Heart right ventricle (tissue), 16 donors: ENCODE measurements at regions not wholly inside any gene's neighbourhood (a gene's known extent, or its start where the extent isn't known, plus 50 kb on each side); places are given as distances from the start of the nearest gene placed in this dataset.

ENCODE experiments used
- ATAC-seq, 8 donors: fragments of 200-7000 bp; cut with Tn5 transposase; one replicate each; pipeline ENCODE4 v1.9.1; 2020; ENCODE audit warnings: mild to moderate bottlenecking in 8 of 8, moderate library complexity in 8 of 8, moderate number of reproducible peaks in 1 of 8
- DNase-seq, 2 donors: peaks; one replicate each; pipeline ENCODE4 v3.0.0-alpha.2; 2020
- H3K27ac ChIP-seq, 10 donors: fragments of 200-600 bp; sonication (generic) in 2 of 10; one replicate each; pipeline versions ENCODE4 v1.5.0 to v1.8.0; 2020 to 2022; ENCODE audit warnings: mild to moderate bottlenecking in 3 of 10
- H3K27me3 ChIP-seq, 7 donors: fragments of 200-600 bp; one replicate each; pipeline ENCODE4 v1.8.0; 2021 to 2022; ENCODE audit warnings: mild to moderate bottlenecking in 2 of 7
- H3K36me3 ChIP-seq, 9 donors: fragments of 200-600 bp; sonication (generic) in 1 of 9; one replicate each; pipeline versions ENCODE4 v1.5.0 to v1.8.0; 2020 to 2022; ENCODE audit warnings: mild to moderate bottlenecking in 2 of 9
- H3K4me1 ChIP-seq, 9 donors: fragments of 200-600 bp; sonication (generic) in 1 of 9; one replicate each; pipeline versions ENCODE4 v1.5.0 to v1.8.0; 2020 to 2022; ENCODE audit warnings: mild to moderate bottlenecking in 4 of 9
- H3K4me3 ChIP-seq, 10 donors: fragments of 200-600 bp; sonication (generic) in 2 of 10; one replicate each; pipeline versions ENCODE4 v1.5.0 to v1.8.0; 2020 to 2022; ENCODE audit warnings: mild to moderate bottlenecking in 7 of 10, moderate library complexity in 2 of 10
- H3K9me3 ChIP-seq, 11 donors: fragments of 200-600 bp in 10 of 11; sonication (generic) in 2 of 11; one replicate each; pipeline versions ENCODE4 v1.5.0 to v1.8.0; 2013 to 2022; ENCODE audit warnings: mild to moderate bottlenecking in 2 of 11, control low read depth in 1 of 11, moderate library complexity in 1 of 11
- WGBS, 2 donors: extraction: QIAGEN DNeasy Blood & Tissue Kit; methylation state at CpG; one replicate each; pipeline ENCODE4 v1.1.7; 2013; ENCODE audit warnings: inconsistent platforms in 1 of 2; 5-methylcytosine and 5-hydroxymethylcytosine counted together
- intact Hi-C, 10 donors: fragments of 100-400 bp; cut with DNase I; formaldehyde crosslinking; loops; one replicate each; pipeline versions ENCODE4 v1.11.1 to v1.14.2; 2022
- TF ChIP-seq, protein P1 (sequence below), 9 donors: fragments of 200-600 bp; sonication (generic) in 2 of 9; IDR thresholded peaks; one replicate each; pipeline versions ENCODE4 v1.5.0 to v1.8.0; 2021 to 2022; ENCODE audit warnings: antibody characterized with exemption in 9 of 9, mild to moderate bottlenecking in 5 of 9, moderate library complexity in 1 of 9
- donor health status: Arrhythmogenic right ventricular cardiomyopathy.
- donor health status: ischemic (EF 13 %, LVEDD 7.1; RV severe dilation, severe dysfunction).
- donor health status: healthy with polysubstance abuse.
- donor health status: DM: no; HTN: yes; CAD: no.
- donor health status: DM: no; HTN: no; CAD: no.
- donor health status: ischemic (EF 25% LVEDD 6.9; RV normal size, moderate dysfunction).
- donor health status: ischemic (EF 25% LVEDD 5.7; RV mildly dilated, moderate dysfunction).
- donor health status: healthy.
- donor health status: DM: yes; HTN: yes; CAD: no.
- donor health status: Ischemic cardiomyopathy.
- donor health status: ischemic (EF 35%, LVEDD 5.7; RV mildly dilated, moderate dysfunction).
- donor health status: nonischemic (EF 11% LVEDD 7.7; RV severe dilation, severe dysfunction).
- donor health status: DM: yes; HTN: yes; CAD: no.
- donor health status: PGD.
- donor health status: ischemic (EF 29% LVEDD 5.4; RV normal size, mild dysfunction).
- donor health status: nonischemic (EF 23%, LVEDD 6.1; RV moderate dilation, normal function).

- H3K27me3 ChIP-seq = no peaks in the 10 kb centered on the region
- ATAC-seq (no peak), DNase-seq (no peak)
- no peaks in the 10 kb centered on the region for H3K36me3 ChIP-seq
- TF ChIP-seq, protein P1, sequence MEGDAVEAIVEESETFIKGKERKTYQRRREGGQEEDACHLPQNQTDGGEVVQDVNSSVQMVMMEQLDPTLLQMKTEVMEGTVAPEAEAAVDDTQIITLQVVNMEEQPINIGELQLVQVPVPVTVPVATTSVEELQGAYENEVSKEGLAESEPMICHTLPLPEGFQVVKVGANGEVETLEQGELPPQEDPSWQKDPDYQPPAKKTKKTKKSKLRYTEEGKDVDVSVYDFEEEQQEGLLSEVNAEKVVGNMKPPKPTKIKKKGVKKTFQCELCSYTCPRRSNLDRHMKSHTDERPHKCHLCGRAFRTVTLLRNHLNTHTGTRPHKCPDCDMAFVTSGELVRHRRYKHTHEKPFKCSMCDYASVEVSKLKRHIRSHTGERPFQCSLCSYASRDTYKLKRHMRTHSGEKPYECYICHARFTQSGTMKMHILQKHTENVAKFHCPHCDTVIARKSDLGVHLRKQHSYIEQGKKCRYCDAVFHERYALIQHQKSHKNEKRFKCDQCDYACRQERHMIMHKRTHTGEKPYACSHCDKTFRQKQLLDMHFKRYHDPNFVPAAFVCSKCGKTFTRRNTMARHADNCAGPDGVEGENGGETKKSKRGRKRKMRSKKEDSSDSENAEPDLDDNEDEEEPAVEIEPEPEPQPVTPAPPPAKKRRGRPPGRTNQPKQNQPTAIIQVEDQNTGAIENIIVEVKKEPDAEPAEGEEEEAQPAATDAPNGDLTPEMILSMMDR (IDR thresholded peaks at IDR 0.05) = no peak
- 87 to 91% methylated on average over 2 of the region's 2 CpGs for WGBS, 2 donors
- no peaks in the 10 kb centered on the region for H3K9me3 ChIP-seq
- H3K4me1 ChIP-seq = peaks cover 0 to 11% (median 0%) of the 10 kb centered on the region in 9 donors
- H3K4me3 ChIP-seq = no peak overlapping the region
- intact Hi-C loops = no loop called here
- no peak overlapping the region for H3K27ac ChIP-seq
These were observed 80.8 kb upstream of the JUN start for GRCh38 chr1:58864654-58865053.

DNA sequence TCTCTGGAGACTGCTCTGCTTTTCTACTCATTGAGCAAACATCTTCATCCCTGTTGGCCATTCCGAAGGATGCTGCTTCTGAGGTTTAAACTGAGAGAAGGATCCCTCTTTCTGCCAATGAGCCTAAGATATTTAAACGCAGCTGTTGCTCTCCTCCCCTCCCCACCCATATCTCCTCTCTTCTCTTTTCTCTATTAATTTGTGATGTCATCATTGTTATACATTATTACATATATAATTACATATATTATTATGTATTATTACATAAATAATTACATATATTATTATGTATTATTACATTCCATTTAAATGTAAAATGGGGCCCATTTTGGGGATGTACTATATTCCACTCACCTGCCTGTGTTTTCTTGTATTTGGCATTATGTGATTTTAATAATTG is 82.7 kb upstream of the JUN start:
- ATAC-seq (no peak), DNase-seq (no peak)
- TF ChIP-seq, protein P1 (IDR thresholded peaks at IDR 0.05) = no peak
- H3K4me1 ChIP-seq = peaks cover 0 to under 1% (median 0%) of the 10 kb centered on the region in 9 donors
- no peaks in the 10 kb centered on the region for H3K36me3 ChIP-seq
- no peak overlapping the region for H3K27ac ChIP-seq
- intact Hi-C loops = no loop called here
- 69 to 95% methylated on average over 2 of the region's 2 CpGs for WGBS, 2 donors
- H3K27me3 ChIP-seq = no peaks in the 10 kb centered on the region
- no peak overlapping the region for H3K4me3 ChIP-seq
- no peaks in the 10 kb centered on the region for H3K9me3 ChIP-seq

DNA sequence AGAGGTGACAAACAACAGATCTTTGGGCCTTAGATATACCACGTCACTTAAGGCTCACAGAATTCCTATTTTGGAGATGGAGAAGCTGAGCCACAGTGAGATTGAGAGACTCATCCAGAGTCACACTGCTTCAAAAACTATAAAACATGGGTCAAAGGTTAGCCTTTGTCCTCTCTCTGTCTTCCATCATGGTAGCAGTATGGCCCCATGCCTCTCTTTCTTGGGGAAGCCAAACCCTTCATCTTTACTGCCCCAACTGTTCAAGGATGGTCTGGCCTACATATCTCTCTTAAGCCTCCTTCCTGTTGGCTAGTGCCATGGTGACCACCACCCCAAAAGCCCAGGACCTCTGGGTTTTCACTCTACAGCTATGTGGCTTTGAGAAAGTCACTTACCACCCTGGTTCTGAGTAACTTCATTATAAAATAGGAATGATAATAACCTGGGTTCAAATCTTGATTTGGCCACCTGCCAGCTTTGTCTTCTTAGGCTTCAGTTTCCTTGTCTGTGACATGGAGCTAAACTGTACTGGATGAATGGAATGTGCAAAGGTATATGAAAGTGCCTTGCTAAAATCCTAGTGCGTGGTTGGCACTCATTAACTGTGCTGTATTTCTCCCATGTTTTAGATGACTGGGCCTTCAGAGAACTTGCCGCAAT is 85.9 kb upstream of the JUN start:
- no peak overlapping the region for H3K4me3 ChIP-seq
- 83 to 87% methylated on average over 3 of the region's 3 CpGs for WGBS, 2 donors
- DNase-seq (no peak), ATAC-seq (no peak)
- H3K4me1 ChIP-seq = peaks cover 6 to 17% (median 7%) of the 10 kb centered on the region in 9 donors
- H3K9me3 ChIP-seq = no peaks in the 10 kb centered on the region
- H3K27me3 ChIP-seq = no peaks in the 10 kb centered on the region
- TF ChIP-seq, protein P1 (IDR thresholded peaks at IDR 0.05) = no peak
- H3K27ac ChIP-seq = no peak overlapping the region
- intact Hi-C loops = loop anchor here in 1 of 10 donors (10.0 kb wide), 1 partner anchor 55 kb away; no protein-coding TSS in a partner anchor
- H3K36me3 ChIP-seq = no peaks in the 10 kb centered on the region

- TF ChIP-seq, protein P1 (IDR thresholded peaks at IDR 0.05) = no peak
- Histone ChIP-seq H3K4me3 (no peak overlapping the region), H3K36me3 (no peaks in the 10 kb centered on the region), H3K4me1 (peaks cover 11 to 22% (median 12%) of the 10 kb centered on the region in 9 donors), H3K27ac (no peak overlapping the region), H3K27me3 (no peaks in the 10 kb centered on the region), H3K9me3 (no peaks in the 10 kb centered on the region)
- intact Hi-C loops = loop anchor here in 1 of 10 donors (10.0 kb wide), 1 partner anchor 55 kb away; no protein-coding TSS in a partner anchor
- whole genome bisulfite sequencing, 2 donors = 73 to 81% methylated on average over 2 of the region's 2 CpGs
- DNase-seq (no peak), ATAC-seq (no peak)
These were observed 86.4 kb upstream of the JUN start for GRCh38 chr1:58870298-58870676.
